ENCODE measurements at regions not wholly inside any gene's neighbourhood (a gene's known extent, or its start where the extent isn't known, plus 50 kb on each side); places are given as distances from the start of the nearest gene placed in this dataset.

- no peak overlapping the region for H3K27ac ChIP-seq (ENCODE audit: low read depth)
- H3K36me3 Mint-ChIP-seq (ENCODE audit: low read depth) = no peaks in the 10 kb centered on the region; the same call in 2 of the 3 replicates
- H3K4me3 ChIP-seq = no peak overlapping the region
- TF ChIP-seq ZNF331 (CRISPR knock-in tag; IDR thresholded peaks at IDR 0.05; ENCODE audit: low read depth) (no peak), EZH2phosphoT487 (IDR thresholded peaks at IDR 0.05; ENCODE audit: unreplicated experiment) (no peak), POLR2AphosphoS5 (IDR thresholded peaks at IDR 0.05; ENCODE audit: low read depth) (no peak), CTCF (conservative IDR thresholded peaks at IDR 0.05; ENCODE audit: low read depth in 2 of 2) (no peak), ETS1 (IDR thresholded peaks at IDR 0.05) (no peak), REST (IDR thresholded peaks at IDR 0.05; ENCODE audit: unreplicated experiment) (no peak), EZH2 (IDR thresholded peaks at IDR 0.05; ENCODE audit: low read depth, unreplicated experiment) (no peak), NANOG (IDR thresholded peaks at IDR 0.05; ENCODE audit: borderline replicate concordance) (no peak), STAT1 (IDR thresholded peaks at IDR 0.05; ENCODE audit: unreplicated experiment) (no peak), JUNB (IDR thresholded peaks at IDR 0.05; ENCODE audit: unreplicated experiment) (no peak), ZNF114 (CRISPR knock-in tag; IDR thresholded peaks at IDR 0.05) (no peak), ZNF462 (CRISPR knock-in tag; IDR thresholded peaks at IDR 0.05) (no peak), CREB1 (CRISPR knock-in tag; IDR thresholded peaks at IDR 0.05; ENCODE audit: low read depth) (no peak)
- no peak overlapping the region for H3K4me2 ChIP-seq
- H2AFZ ChIP-seq = peak overlapping the region; percentile 82
- no peaks in the 10 kb centered on the region for H3K36me3 ChIP-seq (ENCODE audit: insufficient read depth)
- ATAC-seq (no peak), DNase-seq (ENCODE audit: low spot score) (no peak)
- no peak overlapping the region for H3K27ac Mint-ChIP-seq
- H3K27me3 Mint-ChIP-seq (ENCODE audit: insufficient read depth, low read depth, poor library complexity) = no peaks in the 10 kb centered on the region
- H3K4me3 Mint-ChIP-seq = no peak overlapping the region
- peaks cover 4% of the 10 kb centered on the region; the same call in 2 of the 3 replicates for H3K4me1 Mint-ChIP-seq
- H3K4me1 ChIP-seq (ENCODE audit: insufficient read depth) = peaks cover 4% of the 10 kb centered on the region; the same call in 1 of the 2 replicates
- H3K9me2 ChIP-seq (ENCODE audit: insufficient read depth) = no peaks in the 10 kb centered on the region
- H3K9me3 Mint-ChIP-seq = peaks cover 13% of the 10 kb centered on the region
- H4K20me1 ChIP-seq (replicated peaks; ENCODE audit: insufficient read depth) = no peaks in the 10 kb centered on the region
- no peaks in the 10 kb centered on the region for H3F3A ChIP-seq (replicated peaks; ENCODE audit: low read depth)
- no peaks in the 10 kb centered on the region for H3K79me2 ChIP-seq (replicated peaks; ENCODE audit: insufficient read depth)
- no peaks in the 10 kb centered on the region for H3K27me3 ChIP-seq (ENCODE audit: insufficient read depth)
Observed at GRCh38 chr7:54823776-54824175, 64.8 kb upstream of the SEC61G start.

Data from GM23338 (cell line).